GM21515 (cell line): ENCODE measurements at regions not wholly inside any gene's neighbourhood (a gene's known extent, or its start where the extent isn't known, plus 50 kb on each side); places are given as distances from the start of the nearest gene placed in this dataset.

Source experiments
- ATAC-seq: cut with Tn5 transposase; IDR thresholded peaks from one replicate; pipeline ENCODE4 v1.9.1; 2021; ENCODE audit not compliant: unreplicated experiment

DNA sequence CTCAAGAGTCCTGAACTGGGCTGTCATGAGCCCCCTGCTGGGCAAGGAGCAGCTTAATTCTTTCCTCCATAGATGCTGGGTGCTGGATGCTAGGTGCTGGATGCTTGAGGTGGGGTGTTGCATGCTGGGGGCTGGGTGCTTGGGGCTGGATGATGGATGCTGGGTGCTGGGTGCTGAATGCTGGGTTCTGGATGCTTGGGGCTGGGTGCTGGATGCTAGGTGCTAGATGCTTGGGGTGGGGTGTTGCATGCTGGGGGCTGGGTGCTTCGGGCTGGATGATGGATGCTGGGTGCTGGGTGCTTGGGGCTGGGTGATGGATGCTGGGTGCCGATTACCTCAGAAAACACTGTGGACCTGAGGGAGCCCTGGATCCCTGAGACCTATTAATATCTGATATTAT lies 837.7 kb downstream of the GALR1 start:
- ATAC-seq = no peak

DNA sequence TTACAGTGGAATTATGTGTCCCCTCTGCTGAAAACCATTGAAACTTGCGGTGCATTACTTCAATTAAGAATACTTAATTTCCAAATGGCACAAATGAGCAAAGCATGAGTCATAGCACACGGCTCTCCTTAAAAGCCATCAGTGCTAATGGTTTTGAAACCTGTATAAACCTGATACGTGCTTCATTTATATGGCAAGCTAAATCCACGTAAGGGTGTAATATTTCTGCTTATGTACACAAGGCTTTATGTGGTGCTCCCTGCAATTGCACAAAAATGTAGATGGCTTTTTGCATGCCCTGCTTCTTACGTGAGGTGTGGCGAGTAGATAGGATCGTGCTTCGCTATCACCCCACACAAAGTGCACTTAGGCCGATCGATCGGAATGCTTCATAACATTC lies 840.9 kb downstream of the GALR1 start:
- no peak for ATAC-seq

DNA sequence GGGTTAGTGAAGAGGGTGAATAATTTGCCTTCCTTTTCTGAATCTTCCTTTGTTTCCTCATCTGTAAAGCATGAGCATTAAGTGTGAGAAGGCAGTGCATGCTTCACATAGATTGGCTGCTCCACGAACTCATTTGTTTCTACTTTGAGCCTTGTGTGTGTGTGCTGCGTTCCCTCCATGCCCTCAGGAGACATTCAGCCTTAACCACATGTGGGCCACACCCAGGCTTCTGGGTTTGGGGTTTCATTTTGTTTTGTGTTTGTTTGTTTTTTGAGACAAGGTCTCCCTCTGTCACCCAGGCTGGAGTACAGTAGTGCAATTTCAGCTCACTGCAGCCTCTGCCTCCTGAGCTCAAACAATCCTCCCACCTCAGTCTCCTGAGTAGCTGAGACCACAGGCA lies 843.3 kb downstream of the GALR1 start:
- ATAC-seq = no peak

DNA sequence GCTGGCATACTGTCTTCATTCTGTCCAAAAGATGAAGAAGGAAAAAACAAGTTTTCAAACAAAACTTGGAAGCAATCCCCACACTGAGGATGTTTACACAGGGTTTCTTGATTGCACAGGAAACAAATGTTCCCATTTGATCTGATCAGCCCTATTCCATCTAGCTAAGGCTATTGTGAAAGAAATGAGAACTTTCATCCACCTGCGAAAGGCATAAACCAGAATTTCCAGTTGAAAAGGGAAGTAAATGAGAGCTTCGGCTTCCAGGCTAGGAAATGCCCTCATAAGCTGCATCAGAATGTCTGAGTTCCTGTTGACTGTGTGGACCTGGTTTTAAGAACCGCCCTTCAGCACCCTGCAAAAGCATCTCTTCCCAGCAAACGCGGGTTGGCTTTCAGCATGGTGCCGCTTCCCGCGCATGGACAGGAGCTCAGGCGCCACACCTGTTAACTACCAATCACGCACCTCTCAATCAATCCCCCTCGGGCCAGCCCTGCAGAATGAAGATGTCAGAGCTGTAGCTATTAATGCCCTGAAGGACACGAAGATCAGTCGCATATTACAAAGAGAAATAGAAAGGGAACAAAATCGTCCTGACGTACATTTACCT lies 850.4 kb downstream of the GALR1 start:
- ATAC-seq = no peak

DNA sequence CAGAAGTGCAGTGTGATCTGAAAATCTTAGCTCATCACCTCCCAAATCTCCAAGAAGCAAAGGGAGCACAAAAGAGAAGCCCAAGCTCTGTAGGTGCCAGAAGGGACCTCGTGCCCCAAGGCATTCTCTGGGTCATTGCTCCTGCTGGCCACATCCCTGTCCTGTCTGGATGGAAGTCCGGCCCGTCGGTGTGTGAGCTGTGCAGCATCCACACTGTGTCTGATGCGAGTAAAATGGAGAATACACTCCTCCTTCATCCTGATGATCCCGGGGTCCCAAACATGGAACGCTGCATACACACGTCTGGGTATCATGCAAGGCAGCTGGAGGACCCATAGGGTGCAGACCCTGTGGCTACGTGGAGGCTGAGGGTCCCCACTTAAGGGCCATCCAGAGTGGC lies 851.4 kb downstream of the GALR1 start:
- no peak for ATAC-seq

DNA sequence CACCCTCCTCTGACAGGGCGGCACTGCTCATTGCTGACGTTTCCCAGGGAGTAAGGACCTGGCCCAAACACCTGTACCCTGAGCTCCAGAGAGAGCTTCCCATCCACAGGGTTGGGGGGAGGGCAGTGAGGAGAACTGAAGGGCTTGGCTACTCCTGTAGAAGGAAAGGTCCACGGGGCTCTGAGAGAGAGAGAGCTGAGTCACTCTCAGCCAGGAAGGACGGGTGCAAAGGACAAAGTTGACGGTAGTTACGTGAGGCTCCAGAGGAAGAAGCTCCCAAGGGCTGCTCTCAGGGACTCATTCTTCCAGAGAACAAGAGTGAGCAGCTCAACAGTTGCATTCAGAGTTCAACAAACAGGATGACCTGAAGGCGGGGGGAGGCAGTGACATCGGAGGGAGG lies 852.5 kb downstream of the GALR1 start:
- no peak for ATAC-seq

DNA sequence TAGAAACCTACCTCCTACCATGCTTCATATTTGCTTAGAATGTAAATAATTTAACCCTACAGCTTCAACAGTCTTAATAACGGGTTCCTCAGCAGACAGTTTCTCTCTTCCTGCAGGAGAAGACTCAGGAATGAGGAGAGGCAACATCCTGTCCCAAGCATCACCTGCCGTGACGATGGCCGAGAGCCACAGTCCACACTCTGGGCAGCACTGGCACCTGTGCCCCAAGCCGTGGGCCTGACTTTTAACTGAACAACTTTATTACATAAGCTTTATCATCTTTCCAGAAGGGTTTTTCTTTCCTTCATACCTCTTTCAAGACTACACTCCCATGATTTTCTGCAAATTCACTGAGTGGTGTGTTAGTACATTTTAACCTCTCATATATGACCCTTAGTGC lies 856.0 kb downstream of the GALR1 start:
- no peak for ATAC-seq

DNA sequence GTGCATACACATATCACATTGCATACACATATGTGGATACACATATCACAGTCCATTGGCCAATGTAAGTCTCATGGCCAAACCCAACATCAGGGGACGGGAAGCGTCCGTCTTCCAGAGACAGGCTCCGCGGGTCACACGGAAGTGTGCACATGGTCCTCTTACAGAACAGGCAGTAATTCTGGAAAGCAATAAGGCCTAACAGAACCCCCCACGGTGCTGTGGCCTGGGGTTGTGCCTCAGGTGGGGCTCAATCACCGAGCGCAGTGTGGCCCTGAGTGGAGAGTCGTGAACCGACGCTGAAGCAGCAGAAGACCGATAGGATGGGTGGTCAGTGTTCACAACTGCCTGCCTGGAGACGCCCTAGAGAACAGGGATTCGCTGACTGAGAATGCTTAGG lies 857.3 kb downstream of the GALR1 start:
- no peak for ATAC-seq

DNA sequence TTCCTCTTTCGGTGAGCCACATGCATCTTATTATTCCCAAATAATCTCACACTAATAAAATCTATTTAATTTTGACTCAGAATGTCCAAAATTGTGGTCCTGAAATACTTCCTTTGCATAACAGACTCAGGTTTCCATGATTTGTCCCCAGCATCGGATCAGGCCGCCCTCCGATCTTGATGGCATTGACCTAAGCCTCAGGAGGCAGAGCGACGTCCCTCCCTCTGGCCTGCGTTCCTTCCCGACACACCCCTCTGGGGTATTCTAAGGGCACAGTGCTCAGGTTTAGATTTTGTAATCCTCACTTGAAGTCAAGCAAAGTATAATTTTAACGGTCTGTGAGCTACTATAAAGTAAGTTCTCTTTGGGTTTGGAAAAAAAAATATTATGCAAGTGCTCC lies 857.7 kb downstream of the GALR1 start:
- ATAC-seq = no peak

DNA sequence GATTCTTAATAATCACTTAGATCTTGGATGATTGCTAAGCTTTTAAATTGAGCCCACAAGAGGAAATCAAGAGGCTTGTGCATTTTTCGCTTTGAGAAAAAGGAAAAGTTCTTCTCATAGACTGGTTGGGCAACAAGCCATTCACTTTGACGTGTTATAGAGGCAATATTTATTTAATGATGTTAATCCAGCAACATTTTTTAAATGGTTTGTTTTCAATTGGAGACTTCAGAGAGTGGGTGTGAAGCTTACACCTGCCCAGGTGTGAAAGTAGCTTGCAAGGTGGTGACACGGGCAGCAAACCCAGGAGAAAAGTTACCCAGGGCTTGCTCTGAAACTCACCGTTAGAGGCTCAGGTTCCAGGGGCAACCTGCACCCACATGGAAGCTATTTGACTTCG lies 858.9 kb downstream of the GALR1 start:
- ATAC-seq = no peak

DNA sequence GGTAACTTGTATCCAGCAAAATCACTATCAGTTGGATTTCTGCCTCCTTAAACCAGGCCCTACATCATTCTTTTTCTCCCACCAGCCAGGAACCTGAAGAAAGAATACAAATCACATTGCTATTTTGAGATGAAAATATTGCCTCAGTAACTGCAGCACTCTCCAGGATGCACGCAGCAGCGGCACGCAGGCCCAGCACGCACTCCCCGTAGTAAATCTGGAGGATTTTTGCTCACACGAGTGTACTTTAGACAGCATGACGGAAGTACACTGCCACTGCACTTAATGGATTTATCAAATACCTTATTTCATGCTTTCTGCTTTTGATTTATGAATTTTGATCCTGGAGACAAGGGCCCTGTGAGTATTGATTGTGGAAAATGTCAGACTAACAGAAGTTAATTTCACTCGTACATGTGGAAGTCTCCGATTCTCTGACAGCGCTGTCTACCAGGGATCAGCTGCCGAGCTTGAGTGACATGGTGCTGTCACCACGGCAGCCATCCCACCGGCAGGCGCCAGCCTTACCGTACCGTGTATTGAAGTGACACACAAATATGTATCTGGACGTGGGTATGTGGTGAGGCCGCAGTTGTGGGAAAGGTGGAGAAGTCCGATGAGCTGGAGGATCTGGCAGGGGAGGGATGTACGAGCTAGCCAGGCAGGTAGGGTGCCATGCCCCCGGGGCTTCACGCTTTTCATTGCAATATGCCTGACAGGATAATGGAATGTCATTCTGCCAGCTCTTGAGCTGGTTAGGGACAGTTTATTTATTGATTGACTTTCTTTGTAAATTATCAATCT lies 863.7 kb downstream of the GALR1 start:
- no peak for ATAC-seq

DNA sequence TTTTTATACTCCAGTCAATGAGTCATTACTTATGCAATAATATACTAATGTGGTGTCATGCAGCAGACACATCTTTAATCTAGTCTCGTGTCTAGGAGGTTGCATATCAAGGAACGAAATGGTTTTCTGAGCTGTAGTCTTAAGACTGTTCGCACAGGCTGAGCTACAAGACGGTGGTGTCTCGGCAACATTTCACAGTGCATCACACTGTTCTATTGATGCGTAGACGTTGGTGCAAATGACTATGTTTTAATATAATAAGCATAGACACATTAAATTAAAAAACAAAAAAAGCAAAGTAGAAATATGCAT lies 864.2 kb downstream of the GALR1 start:
- no peak for ATAC-seq

DNA sequence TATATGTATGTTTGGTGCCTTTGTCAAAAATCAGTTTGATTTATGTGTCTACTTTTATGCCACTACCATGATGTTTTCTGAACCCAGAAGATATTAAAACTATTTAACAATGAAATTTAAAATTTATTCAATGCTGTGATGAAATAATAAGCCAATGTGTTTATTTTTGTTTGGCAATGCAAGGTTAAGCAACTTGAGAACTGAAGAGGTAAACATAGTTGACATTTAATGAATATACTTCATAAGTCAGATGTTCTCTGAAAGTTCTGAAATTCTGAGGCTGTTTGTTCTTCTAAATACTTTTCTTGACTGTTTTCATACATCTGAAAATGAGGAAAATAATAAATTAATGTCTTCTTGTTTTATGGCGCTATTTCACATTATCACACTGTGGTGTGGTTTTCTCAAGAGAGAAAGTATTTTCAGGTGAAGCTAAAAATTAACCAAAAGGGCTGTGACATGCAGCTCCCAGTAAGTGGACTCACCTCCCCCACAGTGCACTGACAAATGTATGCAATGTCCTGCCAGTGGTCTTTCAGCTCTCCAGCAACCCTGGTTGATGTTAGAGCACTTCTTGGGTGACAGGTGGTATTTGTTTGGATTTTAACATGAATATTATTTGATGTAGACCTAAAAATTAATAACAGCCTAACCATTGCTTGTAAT lies 863.6 kb upstream of the SALL3 start:
- no peak for ATAC-seq

DNA sequence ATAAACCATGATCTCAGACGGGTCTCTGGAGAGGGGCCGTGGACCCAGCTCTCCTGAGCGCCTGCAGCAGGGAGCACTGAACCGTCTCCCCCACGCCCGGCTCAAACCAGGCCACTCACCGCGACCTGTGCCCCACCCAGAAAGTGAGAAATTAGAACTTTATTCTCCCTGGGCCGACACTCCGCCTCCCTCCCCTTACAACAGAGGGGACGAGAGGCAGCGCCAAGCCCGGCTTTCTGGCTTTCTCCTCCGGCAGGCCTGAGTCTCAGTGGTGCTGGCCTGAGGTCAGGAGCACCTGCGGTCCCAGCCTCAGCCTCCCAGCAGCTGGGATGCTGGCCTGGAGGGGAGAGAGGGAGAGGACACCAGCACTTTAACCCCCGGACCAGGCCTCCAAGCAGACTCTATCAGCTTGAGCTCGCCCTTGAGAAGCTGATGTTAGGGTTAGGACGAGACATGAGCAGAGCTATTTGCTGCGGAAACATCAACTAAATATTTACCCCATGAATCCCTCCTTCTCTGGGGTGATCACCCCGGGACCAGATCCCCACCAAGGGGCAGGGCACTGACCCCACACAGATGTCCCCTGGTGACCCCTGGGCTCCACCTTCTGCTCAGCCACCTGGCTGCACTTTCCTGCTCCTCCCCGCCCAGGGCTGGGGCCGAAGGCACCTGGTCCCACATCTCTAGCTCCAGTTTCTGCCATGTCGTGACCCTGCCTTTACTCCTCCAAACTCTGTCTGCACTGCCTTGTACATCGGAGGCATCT lies 856.3 kb upstream of the SALL3 start:
- no peak for ATAC-seq

DNA sequence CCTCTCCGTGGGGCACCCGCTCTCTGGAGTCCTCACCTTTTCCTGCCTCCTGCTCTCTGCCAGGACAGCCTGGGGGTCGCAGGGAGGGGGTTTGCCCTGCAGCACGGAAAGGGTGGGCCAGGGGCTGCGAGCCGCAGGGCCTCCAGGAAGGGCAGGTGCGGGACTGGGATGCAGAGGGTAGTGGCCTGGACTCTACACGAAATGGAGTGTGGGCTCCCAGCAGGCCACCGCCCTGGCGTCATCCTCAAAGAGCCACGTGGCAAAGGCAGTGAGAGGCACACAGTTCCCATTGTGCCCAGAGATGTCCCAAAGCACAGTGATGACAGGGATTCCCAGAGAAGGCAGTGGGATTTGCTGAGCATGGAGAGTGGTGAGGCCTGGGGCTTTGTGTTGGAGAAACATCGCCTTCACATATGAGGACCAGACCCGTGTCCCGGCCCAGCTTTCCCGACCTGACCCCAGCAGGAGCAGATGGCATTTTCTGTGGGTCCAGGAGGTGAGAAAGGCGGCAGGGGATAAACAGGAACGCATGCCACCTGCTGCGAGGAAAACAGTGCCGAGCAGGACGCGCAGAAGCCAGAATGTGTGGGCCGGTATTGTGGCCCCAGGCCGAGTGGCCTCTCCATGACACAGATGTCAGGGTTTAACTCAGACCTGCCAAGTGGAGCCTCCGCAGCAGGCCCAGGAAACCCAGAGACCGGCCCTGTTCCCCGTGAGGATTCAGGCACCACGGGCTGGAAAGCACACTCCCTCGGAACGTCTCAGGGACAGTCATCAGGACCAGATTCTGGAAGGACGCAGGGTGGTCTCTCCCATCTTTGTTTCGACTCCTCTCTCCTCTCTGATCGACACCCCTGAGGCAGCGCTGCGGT lies 855.5 kb upstream of the SALL3 start:
- ATAC-seq = no peak

DNA sequence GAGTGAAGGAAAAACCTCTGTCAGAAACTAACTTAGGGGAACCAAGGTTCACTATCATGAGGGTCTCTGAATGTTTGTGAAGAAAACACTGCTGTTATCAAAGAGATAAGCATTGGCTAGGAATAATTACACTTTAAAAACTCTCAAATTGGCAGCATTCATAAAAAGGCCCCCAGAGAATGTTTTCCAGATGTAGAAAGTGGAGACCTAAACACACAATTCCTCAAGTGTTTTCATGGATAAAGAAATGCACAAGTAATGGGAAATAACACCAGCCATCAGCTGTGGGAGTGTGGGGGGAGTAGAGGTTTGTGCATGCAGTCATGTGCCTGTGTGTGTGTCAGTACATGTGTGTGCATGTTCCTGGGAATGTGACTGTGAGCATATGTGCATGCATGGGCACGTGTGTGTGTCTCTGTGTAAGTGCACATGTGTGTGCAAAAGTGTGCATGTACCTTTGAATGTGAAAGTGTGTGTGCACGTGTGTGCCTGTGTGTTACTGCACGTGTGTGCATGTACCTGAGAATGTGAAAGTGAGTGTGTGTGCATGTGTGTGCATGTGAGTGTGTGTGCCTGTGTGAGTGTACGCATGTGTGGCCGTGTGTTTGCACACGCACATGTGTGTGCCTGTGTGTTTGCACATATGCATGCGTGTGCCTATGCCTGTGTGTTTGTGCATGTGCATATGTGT lies 854.3 kb upstream of the SALL3 start:
- no peak for ATAC-seq

DNA sequence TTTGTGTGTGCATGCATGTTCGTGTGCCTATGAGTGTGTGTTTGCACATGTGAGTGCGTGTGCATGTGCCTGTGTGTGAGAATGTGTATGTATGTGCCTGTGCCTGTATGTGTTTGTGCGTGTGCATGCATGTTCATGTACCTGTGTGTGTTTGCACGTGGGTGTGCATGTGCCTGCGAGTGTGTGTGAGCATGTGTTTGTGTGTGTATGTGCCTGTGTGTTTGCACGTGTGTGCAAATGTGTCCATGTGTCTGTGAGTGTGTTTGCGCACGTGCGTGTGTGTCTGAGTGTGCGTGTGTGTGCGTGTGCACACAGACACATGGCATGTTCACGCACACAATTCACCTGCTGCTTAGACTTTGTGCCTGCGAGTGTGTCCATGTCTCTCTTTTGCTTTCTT lies 853.5 kb upstream of the SALL3 start:
- no peak for ATAC-seq

DNA sequence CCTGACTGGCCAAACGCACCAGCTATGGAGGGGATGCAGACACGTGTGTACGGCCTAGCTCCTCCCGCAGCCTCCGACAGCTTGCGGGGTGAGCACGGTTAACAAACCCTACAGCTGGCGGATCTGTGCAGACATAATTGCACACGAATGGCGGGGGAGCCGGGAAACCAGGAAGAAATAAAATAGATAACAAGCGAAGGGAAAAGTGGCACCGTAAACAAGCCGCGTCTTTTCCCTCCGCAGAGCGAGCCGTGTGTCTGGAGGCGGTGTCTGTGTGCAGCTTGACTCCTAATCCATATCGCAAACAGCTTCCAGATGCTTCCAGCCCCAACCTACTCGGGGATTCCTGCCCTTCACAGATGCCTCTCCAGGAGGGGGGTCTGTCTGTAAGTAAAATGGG lies 853.1 kb upstream of the SALL3 start:
- ATAC-seq = no peak

DNA sequence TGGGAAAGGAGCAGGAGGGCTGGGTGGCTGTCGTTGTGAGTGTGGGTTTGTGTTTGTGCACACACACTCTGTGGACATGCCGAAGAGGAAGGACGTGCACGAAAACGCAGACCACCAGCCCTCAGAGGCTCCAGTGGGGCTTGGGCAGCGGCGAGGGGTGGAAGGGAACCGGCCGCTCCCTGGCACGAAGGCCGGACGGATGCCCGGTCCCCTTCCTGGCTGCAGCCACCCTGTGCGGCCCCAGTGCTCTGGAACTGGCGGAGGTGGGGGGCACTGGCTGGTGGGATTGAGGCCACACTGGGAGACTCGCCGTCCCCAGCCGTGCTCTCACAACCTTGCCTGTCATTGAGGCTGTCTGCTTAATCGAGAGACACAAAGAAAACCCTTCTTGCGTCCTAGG lies 852.6 kb upstream of the SALL3 start:
- ATAC-seq = no peak

DNA sequence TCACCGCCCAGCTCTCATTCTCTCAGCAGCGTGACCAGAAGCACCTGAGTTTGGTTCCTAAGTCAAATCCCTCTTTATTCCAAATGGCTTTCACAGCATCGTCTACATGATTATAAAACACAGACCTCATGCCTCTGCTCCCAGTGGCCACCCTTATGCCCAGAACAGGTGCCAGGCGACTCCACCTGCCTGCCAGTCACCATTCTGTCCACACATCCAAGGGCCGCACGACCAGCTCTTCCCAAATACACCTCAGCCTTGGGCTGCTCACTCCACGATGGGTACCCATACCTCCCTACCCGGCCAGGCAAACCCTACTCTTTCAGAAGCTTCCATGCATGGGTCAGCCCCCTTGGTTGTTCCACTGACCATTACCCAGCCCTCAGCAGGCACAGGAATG lies 851.6 kb upstream of the SALL3 start:
- no peak for ATAC-seq
